GM13977 (cell line): ENCODE measurements at regions not wholly inside any gene's neighbourhood (a gene's known extent, or its start where the extent isn't known, plus 50 kb on each side); places are given as distances from the start of the nearest gene placed in this dataset.
A peak's percentile ranks its signal among the peaks of the same experiment; 100 is the strongest.

Experiments used
- DNase-seq: peaks from one replicate; pipeline ENCODE4 v3.0.0; 2012; ENCODE audit warnings: low spot score
- CTCF ChIP-seq: IDR thresholded peaks from 2 replicates; pipeline ENCODE4 v1.5.1; 2012; ENCODE audit warnings: mild to moderate bottlenecking, control low read depth; ENCODE audit not compliant: insufficient read depth; ENCODE audit errors: extremely low read depth, missing control alignments
- in situ Hi-C: fragments of 300-500 bp; cut with MboI; formaldehyde crosslinking; loops from one replicate; pipeline ENCODE4 v1.12.0; 2022; ENCODE audit warnings: low sequenced_read_pairs, low pct_unique_long_range_greater_than_20kb, mixed read lengths, inconsistent platforms; ENCODE audit not compliant: unreplicated experiment

- DNase-seq: peak; percentile 9
- in situ Hi-C loops: no loop called here
- TF ChIP-seq CTCF: no peak
Measured at GRCh38 chr4:31617667-31618066, 897.5 kb downstream of the PCDH7 start.

GRCh38 chr4:31620476-31620875 lies 900.3 kb downstream of the PCDH7 start:
- DNase-seq: no peak
- in situ Hi-C loops: no loop called here
- TF ChIP-seq CTCF: no peak

DNA sequence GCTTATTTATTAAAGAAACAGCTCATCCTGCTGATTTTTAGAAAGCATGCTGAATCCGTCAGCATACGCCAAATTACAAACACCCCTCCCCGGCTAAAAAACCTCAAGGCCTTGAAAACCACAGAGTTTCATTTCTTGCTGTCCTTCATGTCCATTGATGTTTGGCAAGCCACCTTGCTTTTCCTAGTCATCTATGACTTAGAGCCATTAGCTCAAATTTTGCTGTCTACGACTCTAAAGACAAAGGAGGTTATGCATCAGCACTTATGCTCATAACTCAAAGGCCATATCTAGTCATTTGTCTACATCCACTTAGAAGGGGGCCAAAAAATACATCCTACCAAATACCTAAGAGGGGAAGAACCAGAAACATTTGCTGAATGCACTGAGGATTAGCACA lies 925.1 kb downstream of the PCDH7 start:
- no peak for DNase-seq
- in situ Hi-C loops: no loop called here

DNA sequence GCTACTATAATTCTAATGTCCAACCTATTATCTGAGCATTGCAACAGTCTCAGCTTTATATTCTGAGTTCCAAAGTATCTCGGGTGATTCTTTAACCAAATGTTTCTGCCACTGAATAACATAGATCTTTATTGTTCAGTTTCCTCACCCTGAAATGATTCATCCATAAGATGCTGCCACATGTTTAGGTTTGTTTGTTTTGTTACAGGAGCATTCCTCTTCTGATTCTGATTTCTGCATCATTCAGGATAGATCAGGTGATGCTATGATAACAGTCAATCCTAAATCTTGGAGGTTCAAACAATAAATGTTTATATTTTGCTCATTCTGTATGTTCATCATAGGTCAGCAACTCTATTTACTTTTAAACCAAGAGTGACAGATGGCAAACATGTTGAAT lies 927.6 kb downstream of the PCDH7 start:
- no peak for DNase-seq
- TF ChIP-seq CTCF: no peak
- in situ Hi-C loops: no loop called here

More for the DNA sequence above, 925.1 kb downstream of the PCDH7 start:
- TF ChIP-seq CTCF: no peak

- TF ChIP-seq CTCF: no peak
- DNase-seq: no peak
- in situ Hi-C loops: no loop called here
Measured at GRCh38 chr4:31649878-31650277, 929.7 kb downstream of the PCDH7 start.

DNA sequence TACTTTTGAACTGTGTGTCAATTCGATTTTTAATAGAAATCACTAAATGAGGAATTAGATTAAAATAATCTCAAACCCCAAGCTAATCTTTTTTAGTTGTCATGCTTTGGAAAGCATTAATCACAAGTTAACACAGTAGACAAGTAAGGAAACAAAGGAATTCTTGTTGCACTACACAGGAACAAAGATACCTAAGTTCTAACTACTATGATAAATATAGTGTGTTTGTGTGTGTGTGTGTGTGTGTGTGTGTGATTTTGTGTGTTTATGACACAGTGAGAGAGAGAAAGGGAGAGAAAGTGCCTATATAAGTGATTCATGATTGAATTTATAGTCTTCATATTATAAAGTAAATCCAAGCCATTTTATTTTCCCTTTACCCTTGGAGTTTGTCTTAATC lies 931.4 kb downstream of the PCDH7 start:
- DNase-seq: no peak
- in situ Hi-C loops: no loop called here
- TF ChIP-seq CTCF: no peak

GRCh38 chr4:31655328-31655727 lies 935.2 kb downstream of the PCDH7 start:
- TF ChIP-seq CTCF: no peak
- no peak for DNase-seq
- in situ Hi-C loops: no loop called here
